GM13977 (cell line): ENCODE measurements at regions not wholly inside any gene's neighbourhood (a gene's known extent, or its start where the extent isn't known, plus 50 kb on each side); places are given as distances from the start of the nearest gene placed in this dataset.

Experiments
- DNase-seq: peaks from one replicate; pipeline ENCODE4 v3.0.0; 2012; ENCODE audit warnings: low spot score
- in situ Hi-C: fragments of 300-500 bp; cut with MboI; formaldehyde crosslinking; loops from one replicate; pipeline ENCODE4 v1.12.0; 2022; ENCODE audit warnings: low sequenced_read_pairs, low pct_unique_long_range_greater_than_20kb, mixed read lengths, inconsistent platforms; ENCODE audit not compliant: unreplicated experiment
- TF ChIP-seq, protein P1 (sequence below): IDR thresholded peaks from 2 replicates; pipeline ENCODE4 v1.5.1; 2012; ENCODE audit warnings: mild to moderate bottlenecking, control low read depth; ENCODE audit not compliant: insufficient read depth; ENCODE audit errors: extremely low read depth, missing control alignments

DNA sequence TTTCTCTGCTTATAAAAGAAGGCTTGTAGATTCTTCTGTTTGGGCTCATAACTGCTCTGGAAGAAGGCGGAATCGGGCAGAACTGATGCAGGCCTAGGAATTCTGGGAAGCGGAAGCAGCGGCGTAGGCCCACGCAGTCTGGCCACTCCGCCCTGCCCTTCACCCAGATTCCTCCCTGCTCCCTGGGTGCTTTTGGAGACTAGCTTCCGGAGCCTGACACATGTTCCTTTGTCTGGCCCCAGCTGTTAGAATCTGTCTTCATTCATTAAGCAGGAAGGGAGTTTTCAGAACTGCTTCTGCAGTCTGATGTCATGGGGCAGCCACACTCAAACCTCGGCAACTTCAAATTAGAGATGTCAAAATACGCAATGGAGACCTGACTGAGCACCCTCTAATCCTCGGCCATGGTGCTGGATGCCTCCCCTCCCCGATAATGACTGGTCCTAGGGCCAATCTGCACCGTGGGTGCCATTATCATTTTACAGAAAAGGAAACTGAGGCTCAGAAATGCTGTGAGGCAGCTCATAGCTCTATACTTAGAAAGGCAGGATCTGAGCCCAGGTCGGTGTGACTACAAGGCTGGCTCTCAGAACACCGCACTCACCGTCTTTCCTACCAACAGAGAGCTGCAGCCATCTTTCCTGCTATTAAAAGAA lies 275.7 kb downstream of the MYCN start:
- no peak for DNase-seq
- in situ Hi-C loops = no loop called here
- TF ChIP-seq, protein P1, sequence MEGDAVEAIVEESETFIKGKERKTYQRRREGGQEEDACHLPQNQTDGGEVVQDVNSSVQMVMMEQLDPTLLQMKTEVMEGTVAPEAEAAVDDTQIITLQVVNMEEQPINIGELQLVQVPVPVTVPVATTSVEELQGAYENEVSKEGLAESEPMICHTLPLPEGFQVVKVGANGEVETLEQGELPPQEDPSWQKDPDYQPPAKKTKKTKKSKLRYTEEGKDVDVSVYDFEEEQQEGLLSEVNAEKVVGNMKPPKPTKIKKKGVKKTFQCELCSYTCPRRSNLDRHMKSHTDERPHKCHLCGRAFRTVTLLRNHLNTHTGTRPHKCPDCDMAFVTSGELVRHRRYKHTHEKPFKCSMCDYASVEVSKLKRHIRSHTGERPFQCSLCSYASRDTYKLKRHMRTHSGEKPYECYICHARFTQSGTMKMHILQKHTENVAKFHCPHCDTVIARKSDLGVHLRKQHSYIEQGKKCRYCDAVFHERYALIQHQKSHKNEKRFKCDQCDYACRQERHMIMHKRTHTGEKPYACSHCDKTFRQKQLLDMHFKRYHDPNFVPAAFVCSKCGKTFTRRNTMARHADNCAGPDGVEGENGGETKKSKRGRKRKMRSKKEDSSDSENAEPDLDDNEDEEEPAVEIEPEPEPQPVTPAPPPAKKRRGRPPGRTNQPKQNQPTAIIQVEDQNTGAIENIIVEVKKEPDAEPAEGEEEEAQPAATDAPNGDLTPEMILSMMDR = no peak

DNA sequence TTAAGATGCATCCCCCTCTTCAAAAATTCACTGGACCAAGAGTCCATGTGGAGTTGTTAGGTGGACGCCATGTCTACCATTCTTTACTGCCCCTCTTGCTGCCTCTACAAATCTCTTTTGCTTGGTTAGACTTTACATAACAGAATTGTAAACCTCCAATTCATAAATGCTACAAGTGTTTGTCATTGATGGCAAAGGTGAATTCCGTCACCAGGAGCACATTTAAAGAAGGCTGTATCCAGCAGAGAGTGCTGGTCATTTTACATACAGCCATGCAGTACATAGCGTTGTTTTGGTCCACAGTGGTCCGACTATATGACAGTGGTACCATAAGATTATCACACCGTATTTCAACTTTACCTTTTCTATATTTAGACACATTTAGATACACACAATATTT lies 274.5 kb downstream of the MYCN start:
- TF ChIP-seq, protein P1 = no peak
- DNase-seq = no peak
- in situ Hi-C loops = no loop called here

DNA sequence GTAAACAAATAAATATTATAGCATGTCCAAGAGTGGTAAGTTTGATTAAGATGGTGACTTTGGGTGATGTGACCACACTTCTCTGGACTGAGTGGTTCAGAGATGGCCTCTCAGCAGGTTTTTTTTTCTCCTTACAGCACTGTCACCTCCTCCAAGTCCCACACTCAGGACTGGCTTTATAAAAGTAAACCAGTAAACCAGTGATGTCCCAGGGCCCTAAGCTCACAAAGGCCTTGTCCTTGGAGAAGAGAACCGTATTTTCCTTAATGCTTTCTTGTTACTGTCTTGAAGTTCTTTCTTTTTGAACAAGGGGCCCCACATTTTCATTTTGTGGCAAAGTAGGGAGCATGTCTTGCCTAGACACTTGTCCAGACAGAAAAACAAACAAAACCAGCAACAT lies 274.0 kb downstream of the MYCN start:
- DNase-seq = no peak
- in situ Hi-C loops = no loop called here
- TF ChIP-seq, protein P1 = no peak

DNA sequence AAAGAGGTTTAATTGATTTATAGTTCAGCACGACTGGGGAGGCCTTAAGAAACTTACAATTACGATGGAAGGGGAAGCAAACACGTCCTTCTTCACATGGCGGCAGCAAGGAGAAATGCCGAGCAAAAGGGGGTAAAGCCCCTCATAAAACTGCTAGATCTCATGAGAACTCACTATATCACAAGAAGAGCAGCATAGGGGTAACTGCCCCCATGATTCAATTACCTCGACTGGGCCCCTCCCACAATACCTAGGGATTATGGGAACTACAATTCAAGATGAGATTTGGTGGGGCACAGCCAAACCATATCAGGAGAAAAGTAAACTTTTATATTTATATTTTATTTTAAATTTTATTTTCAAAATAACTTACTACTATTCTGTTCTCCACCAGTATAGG lies 272.0 kb downstream of the MYCN start:
- TF ChIP-seq, protein P1 = no peak
- no peak for DNase-seq
- in situ Hi-C loops = no loop called here

DNA sequence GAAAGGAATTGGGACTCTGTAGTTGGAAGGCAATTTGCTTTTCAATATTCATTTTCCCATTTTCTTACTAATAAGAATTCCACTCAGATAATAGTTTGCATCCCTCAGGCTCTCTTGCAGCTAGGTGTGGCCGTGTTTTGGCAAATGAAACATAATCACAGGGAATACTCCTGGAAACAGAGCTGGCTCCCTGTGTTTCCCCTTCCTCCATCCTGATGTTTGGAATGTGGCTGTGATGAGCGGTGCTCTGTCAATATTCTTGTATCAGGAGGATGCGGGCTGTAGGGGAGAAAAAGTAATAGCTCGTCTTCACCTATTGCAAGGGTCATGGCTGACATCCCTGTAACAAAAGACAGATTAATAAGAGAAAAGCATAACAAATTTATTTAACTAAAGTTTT lies 271.0 kb downstream of the MYCN start:
- no peak for DNase-seq
- TF ChIP-seq, protein P1 = no peak
- in situ Hi-C loops = no loop called here

DNA sequence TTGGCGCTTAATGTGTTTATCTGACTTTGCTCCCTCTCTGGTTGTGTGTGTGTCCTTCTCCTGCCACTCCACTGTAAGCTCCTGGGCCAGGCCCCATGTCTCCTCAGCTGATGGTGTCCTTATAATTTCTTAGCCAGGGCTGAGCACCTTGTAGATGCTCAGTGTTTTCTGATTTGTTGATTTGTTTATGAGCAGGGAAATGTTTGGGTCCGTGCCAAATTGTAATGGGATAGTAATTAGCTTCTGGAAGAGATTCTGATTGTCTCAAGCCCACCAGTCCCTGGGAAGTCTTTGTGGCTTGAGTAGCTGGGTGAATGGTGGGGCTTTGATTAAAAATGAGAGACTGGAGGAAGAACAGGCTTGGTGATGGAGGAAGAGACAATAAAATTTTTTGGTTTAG lies 270.5 kb downstream of the MYCN start:
- TF ChIP-seq, protein P1 = no peak
- DNase-seq = no peak
- in situ Hi-C loops = no loop called here
